Left ventricle myocardium inferior (tissue), 1 donor: ENCODE measurements at regions not wholly inside any gene's neighbourhood (a gene's known extent, or its start where the extent isn't known, plus 50 kb on each side); places are given as distances from the start of the nearest gene placed in this dataset.

Source experiments
- DNase-seq: peaks from one replicate; pipeline ENCODE4 v3.0.0-alpha.2; 2020
- H3K27ac ChIP-seq: fragments of 200-600 bp; replicated peaks from 2 replicates; pipeline ENCODE4 v1.8.0; 2021
- H3K27me3 ChIP-seq: fragments of 200-600 bp; 2 replicates; pipeline ENCODE4 v1.8.0; 2021; ENCODE audit warnings: low read depth
- H3K36me3 ChIP-seq: fragments of 200-600 bp; 2 replicates; pipeline ENCODE4 v1.8.0; 2021
- H3K4me1 ChIP-seq: fragments of 200-600 bp; 2 replicates; pipeline ENCODE4 v1.8.0; 2021
- H3K4me3 ChIP-seq: fragments of 200-600 bp; 2 replicates; pipeline ENCODE4 v1.8.0; 2021; ENCODE audit warnings: mild to moderate bottlenecking, moderate library complexity
- H3K9me3 ChIP-seq: fragments of 200-600 bp; replicated peaks from 2 replicates; pipeline ENCODE4 v1.8.0; 2021
- CTCF ChIP-seq: fragments of 200-600 bp; IDR thresholded peaks from 2 replicates; pipeline ENCODE4 v1.8.0; 2021; ENCODE audit warnings: antibody characterized with exemption, mild to moderate bottlenecking, borderline replicate concordance
- intact Hi-C: fragments of 100-400 bp; cut with micrococcal nuclease; formaldehyde crosslinking; loops from one replicate; pipeline ENCODE4 v1.11.0; 2022
- donor health status: DM: no; HTN: yes; CAD: no; lungs with severe emphysema.

GRCh38 chr1:25043228-25043580 lies 113.1 kb upstream of the RUNX3 start:
- H3K36me3 ChIP-seq, result no peaks in the 10 kb centered on the region
- intact Hi-C loops, result no loop called here
- no peak overlapping the region for H3K4me3 ChIP-seq
- no peak for TF ChIP-seq CTCF
- H3K27me3 ChIP-seq, result peaks cover 50% of the 10 kb centered on the region
- no peaks in the 10 kb centered on the region for H3K4me1 ChIP-seq
- no peak for DNase-seq
- H3K9me3 ChIP-seq, result peaks cover 5% of the 10 kb centered on the region
- H3K27ac ChIP-seq, result no peak overlapping the region

GRCh38 chr1:25042331-25043227 lies 112.5 kb upstream of the RUNX3 start:
- intact Hi-C loops, result no loop called here
- Histone ChIP-seq H3K27ac (no peak overlapping the region), H3K36me3 (no peaks in the 10 kb centered on the region), H3K27me3 (peaks cover 50% of the 10 kb centered on the region), H3K9me3 (peaks cover 5% of the 10 kb centered on the region), H3K4me1 (no peaks in the 10 kb centered on the region), H3K4me3 (no peak overlapping the region)
- no peak for DNase-seq
- TF ChIP-seq CTCF, result no peak

GRCh38 chr1:25041916-25042315 lies 111.8 kb upstream of the RUNX3 start:
- no peak for DNase-seq

GRCh38 chr1:25040122-25040685 lies 110.1 kb upstream of the RUNX3 start:
- Histone ChIP-seq H3K27ac (no peak overlapping the region), H3K9me3 (peaks cover 5% of the 10 kb centered on the region), H3K27me3 (peaks cover 50% of the 10 kb centered on the region), H3K36me3 (no peaks in the 10 kb centered on the region), H3K4me1 (no peaks in the 10 kb centered on the region), H3K4me3 (no peak overlapping the region)
- no peak for TF ChIP-seq CTCF
- intact Hi-C loops, result no loop called here
- no peak for DNase-seq

More at GRCh38 chr1:25041916-25042315, 111.8 kb upstream of the RUNX3 start:
- Histone ChIP-seq H3K4me3 (no peak overlapping the region), H3K36me3 (no peaks in the 10 kb centered on the region), H3K4me1 (no peaks in the 10 kb centered on the region), H3K9me3 (peaks cover 5% of the 10 kb centered on the region), H3K27ac (no peak overlapping the region), H3K27me3 (peaks cover 50% of the 10 kb centered on the region)
- no peak for TF ChIP-seq CTCF
- intact Hi-C loops, result no loop called here

- no peak overlapping the region for H3K4me3 ChIP-seq
- peaks cover 60% of the 10 kb centered on the region for H3K27me3 ChIP-seq
- TF ChIP-seq CTCF, result no peak
- H3K36me3 ChIP-seq, result no peaks in the 10 kb centered on the region
- H3K4me1 ChIP-seq, result no peaks in the 10 kb centered on the region
- H3K27ac ChIP-seq, result no peak overlapping the region
- H3K9me3 ChIP-seq, result peaks cover 5% of the 10 kb centered on the region
- intact Hi-C loops, result no loop called here
- no peak for DNase-seq
Observed at GRCh38 chr1:25039229-25039628, 109.2 kb upstream of the RUNX3 start.
